ENCODE measurements at regions not wholly inside any gene's neighbourhood (a gene's known extent, or its start where the extent isn't known, plus 50 kb on each side); places are given as distances from the start of the nearest gene placed in this dataset.
"Not testable (repeated sequence)": the region's sequence is repeated elsewhere in the genome, so short reads cannot be mapped to it uniquely, and the experiment has no call there.

GRCh38 chr2:16067037-16067406, 126.7 kb downstream of the MYCN start:
- no peak overlapping the region for H3K4me3 Mint-ChIP-seq
- H3K4me1 Mint-ChIP-seq (ENCODE audit: unreplicated experiment) = peaks cover 45% of the 10 kb centered on the region
- no peaks in the 10 kb centered on the region for H3K27me3 Mint-ChIP-seq
- peak overlapping the region; percentile 2 for H3K27ac Mint-ChIP-seq
- H3K9me3 Mint-ChIP-seq = peaks cover 12% of the 10 kb centered on the region
- TF ChIP-seq, protein P1, sequence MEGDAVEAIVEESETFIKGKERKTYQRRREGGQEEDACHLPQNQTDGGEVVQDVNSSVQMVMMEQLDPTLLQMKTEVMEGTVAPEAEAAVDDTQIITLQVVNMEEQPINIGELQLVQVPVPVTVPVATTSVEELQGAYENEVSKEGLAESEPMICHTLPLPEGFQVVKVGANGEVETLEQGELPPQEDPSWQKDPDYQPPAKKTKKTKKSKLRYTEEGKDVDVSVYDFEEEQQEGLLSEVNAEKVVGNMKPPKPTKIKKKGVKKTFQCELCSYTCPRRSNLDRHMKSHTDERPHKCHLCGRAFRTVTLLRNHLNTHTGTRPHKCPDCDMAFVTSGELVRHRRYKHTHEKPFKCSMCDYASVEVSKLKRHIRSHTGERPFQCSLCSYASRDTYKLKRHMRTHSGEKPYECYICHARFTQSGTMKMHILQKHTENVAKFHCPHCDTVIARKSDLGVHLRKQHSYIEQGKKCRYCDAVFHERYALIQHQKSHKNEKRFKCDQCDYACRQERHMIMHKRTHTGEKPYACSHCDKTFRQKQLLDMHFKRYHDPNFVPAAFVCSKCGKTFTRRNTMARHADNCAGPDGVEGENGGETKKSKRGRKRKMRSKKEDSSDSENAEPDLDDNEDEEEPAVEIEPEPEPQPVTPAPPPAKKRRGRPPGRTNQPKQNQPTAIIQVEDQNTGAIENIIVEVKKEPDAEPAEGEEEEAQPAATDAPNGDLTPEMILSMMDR (conservative IDR thresholded peaks at IDR 0.05) = no peak
- DNase-seq (ENCODE audit: extremely low spot score, unreplicated experiment) = no peak
- H3K36me3 Mint-ChIP-seq = peaks cover 3% of the 10 kb centered on the region

- TF ChIP-seq, protein P1 (conservative IDR thresholded peaks at IDR 0.05) = no peak
- H3K27ac Mint-ChIP-seq = peak overlapping the region; percentile 2
- no peaks in the 10 kb centered on the region for H3K27me3 Mint-ChIP-seq
- H3K4me3 Mint-ChIP-seq = no peak overlapping the region
- peaks cover 15% of the 10 kb centered on the region for H3K9me3 Mint-ChIP-seq
- H3K36me3 Mint-ChIP-seq = peaks cover 3% of the 10 kb centered on the region
- DNase-seq (ENCODE audit: extremely low spot score, unreplicated experiment) = no peak
- H3K4me1 Mint-ChIP-seq (ENCODE audit: unreplicated experiment) = peaks cover 45% of the 10 kb centered on the region
Measured at GRCh38 chr2:16066261-16067036, 126.1 kb downstream of the MYCN start.

- H3K4me3 Mint-ChIP-seq; DNase-seq (ENCODE audit: extremely low spot score, unreplicated experiment); H3K27me3 Mint-ChIP-seq; H3K27ac Mint-ChIP-seq; H3K36me3 Mint-ChIP-seq: not testable (repeated sequence)
- Mint-ChIP-seq H3K9me3 (peaks cover 15% of the 10 kb centered on the region), H3K4me1 (ENCODE audit: unreplicated experiment) (peaks cover 35% of the 10 kb centered on the region)
Measured at GRCh38 chr2:16065272-16066069, 125.1 kb downstream of the MYCN start.

GRCh38 chr2:16064745-16065144, 124.4 kb downstream of the MYCN start:
- Mint-ChIP-seq H3K4me1 (ENCODE audit: unreplicated experiment) (peaks cover 29% of the 10 kb centered on the region), H3K4me3 (no peak overlapping the region), H3K27me3 (no peaks in the 10 kb centered on the region), H3K9me3 (peaks cover 15% of the 10 kb centered on the region), H3K36me3 (peaks cover 3% of the 10 kb centered on the region), H3K27ac (no peak overlapping the region)
- TF ChIP-seq, protein P1 (conservative IDR thresholded peaks at IDR 0.05) = no peak
- no peak for DNase-seq (ENCODE audit: extremely low spot score, unreplicated experiment)

GRCh38 chr2:16063955-16064633, 123.7 kb downstream of the MYCN start:
- Mint-ChIP-seq H3K4me1 (ENCODE audit: unreplicated experiment) (peaks cover 22% of the 10 kb centered on the region), H3K36me3 (peaks cover 3% of the 10 kb centered on the region), H3K4me3 (no peak overlapping the region), H3K9me3 (peaks cover 15% of the 10 kb centered on the region), H3K27me3 (no peaks in the 10 kb centered on the region), H3K27ac (no peak overlapping the region)
- TF ChIP-seq, protein P1 (conservative IDR thresholded peaks at IDR 0.05) = no peak
- no peak for DNase-seq (ENCODE audit: extremely low spot score, unreplicated experiment)

Data from type B pancreatic cell (in vitro differentiated cells).